Suprapubic skin (tissue), 4 donors: ENCODE measurements at regions not wholly inside any gene's neighbourhood (a gene's known extent, or its start where the extent isn't known, plus 50 kb on each side); places are given as distances from the start of the nearest gene placed in this dataset.

Experiments
- DNase-seq, 2 donors: peaks; one replicate each; pipeline ENCODE4 v3.0.0-alpha.2; 2019; ENCODE audit warnings: low spot score in 2 of 2
- H3K27ac ChIP-seq: fragments of 200-600 bp; sonication (generic); one replicate; pipeline ENCODE4 v1.5.1; 2019
- H3K27me3 ChIP-seq: fragments of 200-600 bp; sonication (generic); one replicate; pipeline ENCODE4 v1.5.1; 2019
- H3K36me3 ChIP-seq: fragments of 200-600 bp; sonication (generic); one replicate; pipeline ENCODE4 v1.5.1; 2019
- H3K4me1 ChIP-seq: fragments of 200-600 bp; sonication (generic); one replicate; pipeline ENCODE4 v1.5.1; 2019
- H3K4me3 ChIP-seq: fragments of 200-600 bp; sonication (generic); one replicate; pipeline ENCODE4 v1.5.1; 2019; ENCODE audit warnings: mild to moderate bottlenecking
- H3K9me3 ChIP-seq: fragments of 200-600 bp; sonication (generic); one replicate; pipeline ENCODE4 v1.5.1; 2019
- CTCF ChIP-seq, 2 donors: fragments of 200-600 bp in 1 of 2; fragments of 450-650 bp in 1 of 2; sonication (generic) in 1 of 2; IDR thresholded peaks; one replicate each; pipeline ENCODE4 v1.5.1; 2016 to 2019; ENCODE audit warnings: antibody characterized with exemption in 2 of 2, mild to moderate bottlenecking in 1 of 2, moderate library complexity in 1 of 2
- EP300 ChIP-seq: sonication (generic); formaldehyde crosslinking; IDR thresholded peaks from one replicate; pipeline ENCODE4 v1.6.1; 2017; ENCODE audit warnings: antibody characterized with exemption
- POLR2A ChIP-seq, 2 donors: fragments of 450-650 bp; IDR thresholded peaks; one replicate each; pipeline ENCODE4 v1.6.1; 2017; ENCODE audit warnings: antibody characterized with exemption in 2 of 2, mild to moderate bottlenecking in 2 of 2, moderate library complexity in 2 of 2
- POLR2AphosphoS5 ChIP-seq, 3 donors: sonication (generic); formaldehyde crosslinking; IDR thresholded peaks; one replicate each; pipeline ENCODE4 v1.6.1; 2017; ENCODE audit warnings: antibody characterized with exemption in 3 of 3
- WGBS: methylation state at CpG from one replicate; pipeline ENCODE4 v1.1.5; 2018; 5-methylcytosine and 5-hydroxymethylcytosine counted together

GRCh38 chr9:21741151-21741550 lies 61.3 kb upstream of the MTAP start:
- peaks cover 4% of the 10 kb centered on the region for H3K4me1 ChIP-seq
- TF ChIP-seq EP300 (no peak), POLR2A (IDR thresholded peaks at IDR 0.05) (no peak)

GRCh38 chr9:21744320-21744719 lies 58.1 kb upstream of the MTAP start:
- WGBS = 34% methylated on average over 3 of the region's 3 CpGs
- H3K4me1 ChIP-seq = peaks cover 16% of the 10 kb centered on the region
- H3K9me3 ChIP-seq = no peaks in the 10 kb centered on the region
- no peaks in the 10 kb centered on the region for H3K27me3 ChIP-seq
- no peak for DNase-seq
- no peak overlapping the region for H3K27ac ChIP-seq
- no peaks in the 10 kb centered on the region for H3K36me3 ChIP-seq
- H3K4me3 ChIP-seq = no peak overlapping the region
- TF ChIP-seq POLR2AphosphoS5 (IDR thresholded peaks at IDR 0.05) = no peak
- TF ChIP-seq CTCF (IDR thresholded peaks at IDR 0.05) = no peak
- no peak for TF ChIP-seq POLR2A (IDR thresholded peaks at IDR 0.05)
- TF ChIP-seq EP300 = no peak

More at GRCh38 chr9:21741151-21741550, 61.3 kb upstream of the MTAP start:
- H3K27me3 ChIP-seq = no peaks in the 10 kb centered on the region
- no peak for DNase-seq
- H3K4me3 ChIP-seq = no peak overlapping the region
- H3K27ac ChIP-seq = no peak overlapping the region
- H3K9me3 ChIP-seq = no peaks in the 10 kb centered on the region
- H3K36me3 ChIP-seq = no peaks in the 10 kb centered on the region

GRCh38 chr9:21744841-21745240 lies 57.6 kb upstream of the MTAP start:
- Histone ChIP-seq H3K36me3 (no peaks in the 10 kb centered on the region), H3K27ac (no peak overlapping the region), H3K4me3 (no peak overlapping the region), H3K4me1 (peaks cover 16% of the 10 kb centered on the region), H3K9me3 (no peaks in the 10 kb centered on the region), H3K27me3 (no peaks in the 10 kb centered on the region)
- DNase-seq = no peak
- no peak for TF ChIP-seq POLR2A (IDR thresholded peaks at IDR 0.05)
- no peak for TF ChIP-seq EP300
- no peak for TF ChIP-seq CTCF (IDR thresholded peaks at IDR 0.05)
- peak in 2 of 3 donors; percentile 21 to 37 for TF ChIP-seq POLR2AphosphoS5 (IDR thresholded peaks at IDR 0.05)

- Histone ChIP-seq H3K36me3 (no peaks in the 10 kb centered on the region), H3K27ac (no peak overlapping the region), H3K9me3 (no peaks in the 10 kb centered on the region), H3K4me1 (peaks cover 16% of the 10 kb centered on the region), H3K27me3 (no peaks in the 10 kb centered on the region), H3K4me3 (no peak overlapping the region)
- TF ChIP-seq POLR2A (IDR thresholded peaks at IDR 0.05) (no peak), POLR2AphosphoS5 (IDR thresholded peaks at IDR 0.05) (no peak), EP300 (no peak), CTCF (IDR thresholded peaks at IDR 0.05) (no peak)
- 19% methylated on average over 1 of the region's 1 CpG for WGBS
- DNase-seq = no peak
These were observed 55.9 kb upstream of the MTAP start for GRCh38 chr9:21746550-21746949.

GRCh38 chr9:21747175-21747574 lies 55.3 kb upstream of the MTAP start:
- peaks cover 16% of the 10 kb centered on the region for H3K4me1 ChIP-seq
- TF ChIP-seq POLR2AphosphoS5 (IDR thresholded peaks at IDR 0.05) (no peak), CTCF (IDR thresholded peaks at IDR 0.05) (no peak), POLR2A (IDR thresholded peaks at IDR 0.05) (no peak), EP300 (no peak)
- H3K27ac ChIP-seq = no peak overlapping the region
- no peaks in the 10 kb centered on the region for H3K27me3 ChIP-seq
- no peaks in the 10 kb centered on the region for H3K36me3 ChIP-seq
- H3K9me3 ChIP-seq = no peaks in the 10 kb centered on the region
- no peak overlapping the region for H3K4me3 ChIP-seq
- no peak for DNase-seq
- WGBS = 31% methylated on average over 2 of the region's 2 CpGs

- 73% methylated on average over 3 of the region's 3 CpGs for WGBS
- no peak for TF ChIP-seq POLR2AphosphoS5 (IDR thresholded peaks at IDR 0.05)
- no peak for TF ChIP-seq EP300
- no peak for TF ChIP-seq POLR2A (IDR thresholded peaks at IDR 0.05)
- TF ChIP-seq CTCF (IDR thresholded peaks at IDR 0.05) = no peak
These were observed 52.3 kb upstream of the MTAP start for GRCh38 chr9:21750021-21750735.

More at GRCh38 chr9:21750021-21750735, 52.3 kb upstream of the MTAP start:
- Histone ChIP-seq H3K9me3 (no peaks in the 10 kb centered on the region), H3K27me3 (no peaks in the 10 kb centered on the region), H3K36me3 (no peaks in the 10 kb centered on the region), H3K4me3 (no peak overlapping the region), H3K27ac (no peak overlapping the region), H3K4me1 (peaks cover 12% of the 10 kb centered on the region)
- DNase-seq = no peak
